ENCODE measurements at regions not wholly inside any gene's neighbourhood (a gene's known extent, or its start where the extent isn't known, plus 50 kb on each side); places are given as distances from the start of the nearest gene placed in this dataset.

- TF ChIP-seq CTCF (IDR thresholded peaks at IDR 0.05) = no peak
- no peak for TF ChIP-seq POLR2A (IDR thresholded peaks at IDR 0.05)
Measured at GRCh38 chr4:156456830-156457229, 503.2 kb upstream of the CTSO start.

All from esophagus squamous epithelium (tissue), 4 donors.